ENCODE measurements at regions not wholly inside any gene's neighbourhood (a gene's known extent, or its start where the extent isn't known, plus 50 kb on each side); places are given as distances from the start of the nearest gene placed in this dataset.
"Not testable (repeated sequence)": the region's sequence is repeated elsewhere in the genome, so short reads cannot be mapped to it uniquely, and the experiment has no call there.

DNA sequence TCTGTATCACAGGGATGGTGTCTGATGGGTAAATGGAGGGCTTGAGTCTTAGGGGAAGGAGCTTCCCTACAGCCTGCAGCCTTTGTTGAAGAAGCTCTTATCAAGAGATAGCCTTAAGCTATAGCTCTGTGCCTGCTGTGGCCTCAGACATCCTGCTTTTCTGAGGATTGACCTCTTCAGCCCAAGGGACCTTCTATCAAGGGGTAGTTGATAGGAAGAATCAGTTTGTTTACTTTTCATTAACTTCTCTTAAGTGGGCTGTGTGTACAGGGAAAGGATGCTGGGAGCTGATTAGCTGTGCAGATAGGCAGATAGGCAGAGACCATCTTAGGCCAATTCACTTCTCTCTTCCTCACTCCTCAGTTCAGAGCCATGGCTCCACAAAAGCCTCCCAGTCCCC, 151.8 kb upstream of the CADM1 start:
- no peak for DNase-seq

DNA sequence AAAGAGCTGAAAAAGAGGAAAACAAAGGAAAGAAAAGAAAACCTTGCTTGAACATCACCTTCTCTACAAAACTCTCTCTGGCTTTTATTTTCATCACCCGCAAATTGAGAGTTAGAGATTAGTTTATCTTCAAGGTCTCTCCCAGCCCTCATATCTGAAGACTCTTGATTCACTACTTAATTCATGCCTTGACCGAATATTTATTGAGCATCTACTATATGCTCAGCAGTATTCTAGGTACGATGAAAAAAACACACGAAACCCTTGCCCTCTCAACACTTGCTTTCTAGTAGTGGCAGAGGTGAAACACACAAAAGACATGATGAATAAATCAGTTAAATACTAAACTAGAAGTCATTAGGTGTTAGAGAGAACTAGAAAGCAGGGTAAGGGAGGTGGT, 150.6 kb upstream of the CADM1 start:
- no peak for DNase-seq

DNA sequence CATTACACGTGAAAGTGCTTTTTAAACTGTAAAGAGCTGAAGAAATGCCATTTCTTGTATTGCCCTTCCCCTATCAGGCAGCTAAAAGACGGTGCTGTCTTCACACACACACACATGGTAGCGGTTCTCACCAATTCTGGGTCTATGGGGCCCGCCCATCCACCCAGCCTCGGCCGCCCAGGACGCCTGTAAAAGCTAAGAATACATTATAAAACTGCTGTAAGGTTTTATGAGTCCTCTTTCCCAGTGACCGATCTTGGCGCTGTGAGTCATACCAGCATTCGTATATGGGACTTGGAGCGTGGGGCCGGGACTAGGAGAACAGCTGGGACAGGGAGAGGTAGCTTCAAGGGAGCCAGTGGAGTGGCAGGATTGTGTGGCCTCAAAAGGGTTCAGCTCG, 149.7 kb upstream of the CADM1 start:
- no peak for DNase-seq

DNA sequence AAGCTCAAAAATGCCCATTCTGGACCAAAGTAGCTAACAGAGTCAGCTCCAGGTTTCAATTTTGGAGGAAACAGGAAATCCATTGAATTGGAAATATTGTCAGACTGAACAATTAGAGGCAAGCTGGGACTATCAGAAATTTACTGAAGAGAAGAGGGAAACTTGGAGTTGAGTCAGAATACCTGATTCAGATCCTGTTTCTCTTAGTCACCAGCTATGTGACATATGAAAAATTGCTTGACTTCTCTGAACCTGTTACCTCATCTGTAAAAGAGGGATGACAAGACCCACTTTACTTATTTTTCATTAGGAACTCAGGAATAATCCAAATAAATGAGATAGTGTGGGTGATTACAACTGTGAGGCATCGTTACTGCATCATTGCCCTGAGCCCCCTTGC, 148.9 kb upstream of the CADM1 start:
- no peak for DNase-seq

GRCh38 chr11:115652496-115652895, 148.3 kb upstream of the CADM1 start:
- DNase-seq = no peak

GRCh38 chr11:115652094-115652493, 147.9 kb upstream of the CADM1 start:
- DNase-seq = no peak

DNA sequence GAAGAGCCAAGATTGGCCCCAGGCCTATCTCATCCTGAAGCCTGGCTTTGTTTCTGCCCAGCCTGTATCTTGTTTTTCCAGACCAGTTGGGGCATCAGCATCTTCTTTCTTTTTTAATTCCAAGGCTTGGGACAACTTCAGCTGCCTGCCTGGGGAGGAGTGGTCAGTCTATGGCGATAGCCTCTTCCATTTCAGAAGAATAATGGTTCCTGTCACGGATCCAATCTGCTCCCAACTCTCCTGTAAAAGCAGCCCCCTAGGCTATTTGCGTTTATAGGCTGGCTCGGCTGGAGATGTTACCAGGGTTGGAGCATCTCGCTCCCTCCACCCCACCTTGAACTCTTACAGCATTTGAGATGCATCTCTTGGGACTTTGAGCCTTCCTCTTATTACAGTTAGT, 145.2 kb upstream of the CADM1 start:
- no peak for DNase-seq

DNA sequence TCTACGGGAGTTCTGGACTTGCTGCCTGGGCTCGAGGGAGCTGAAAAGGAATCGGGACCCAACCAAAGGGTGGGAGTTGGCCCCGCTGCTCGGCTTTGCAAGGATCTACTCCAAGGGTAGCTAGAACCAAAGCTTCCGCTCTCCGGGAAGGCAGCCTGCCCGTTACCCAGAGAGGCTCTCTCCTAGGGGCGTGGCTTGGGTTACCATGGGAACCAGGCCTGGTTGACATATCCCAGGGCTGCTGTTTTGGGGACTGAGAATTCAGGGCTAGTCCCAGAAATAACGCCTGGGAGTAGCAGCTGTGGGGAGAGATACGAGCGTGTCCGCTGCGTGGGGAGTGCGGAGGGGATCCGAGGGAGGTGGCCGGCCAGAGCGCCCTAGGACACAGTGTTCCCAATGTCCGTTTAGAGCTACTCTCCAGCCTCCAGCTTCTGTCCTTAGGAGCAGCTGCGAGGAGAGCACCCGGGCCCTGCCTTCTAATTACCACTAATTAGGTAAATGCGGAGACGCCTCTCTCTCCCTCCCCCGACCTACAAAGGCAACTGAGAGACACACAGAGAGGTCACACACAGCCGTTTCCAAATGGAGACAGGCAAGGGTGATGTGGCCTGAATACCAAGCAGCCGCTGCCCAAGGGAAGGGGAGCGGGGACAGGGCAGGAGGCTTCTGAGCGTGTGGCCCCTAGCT, 141.6 kb upstream of the CADM1 start:
- DNase-seq = peak in 45 of 56 donors; percentile 19 to 84 (median 59)

- no peak for DNase-seq
Measured at GRCh38 chr11:115644856-115645255, 140.6 kb upstream of the CADM1 start.

DNA sequence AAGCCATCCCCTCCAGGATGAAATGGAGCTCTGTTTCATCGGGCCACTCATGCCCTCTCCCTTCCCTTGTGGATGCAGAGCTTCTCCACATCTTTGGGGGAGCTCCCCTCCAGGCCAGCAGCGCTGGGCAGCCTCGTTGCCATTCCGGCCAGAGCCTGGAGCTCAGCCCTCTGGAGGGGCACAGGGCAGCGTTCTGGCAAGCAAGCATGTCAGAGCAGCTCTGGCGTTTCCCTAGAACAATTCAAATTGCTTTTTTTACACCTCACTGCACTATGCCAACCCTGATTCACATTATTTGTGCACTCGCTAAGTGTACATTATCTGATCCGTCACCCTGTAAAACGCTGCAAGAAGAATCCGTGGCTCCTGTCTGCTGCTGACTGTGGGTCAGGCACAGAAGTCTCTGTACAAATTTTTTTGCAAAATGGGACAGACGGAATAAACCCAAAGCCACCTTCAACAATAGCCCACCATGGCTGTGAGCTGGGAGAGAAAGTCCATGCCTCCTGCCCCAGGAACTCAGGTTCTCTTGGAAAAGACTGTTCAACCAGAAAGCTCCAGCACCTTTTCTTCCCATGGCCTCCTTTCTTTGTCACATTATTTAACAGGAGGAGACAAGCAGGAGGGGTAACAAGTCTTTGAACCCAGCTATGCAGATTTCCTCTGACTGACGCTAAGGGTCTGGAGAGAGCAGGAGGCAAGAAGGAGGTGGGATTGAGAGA, 139.5 kb upstream of the CADM1 start:
- DNase-seq = peak in 4 of 56 donors; percentile 8 to 31 (median 15)

DNA sequence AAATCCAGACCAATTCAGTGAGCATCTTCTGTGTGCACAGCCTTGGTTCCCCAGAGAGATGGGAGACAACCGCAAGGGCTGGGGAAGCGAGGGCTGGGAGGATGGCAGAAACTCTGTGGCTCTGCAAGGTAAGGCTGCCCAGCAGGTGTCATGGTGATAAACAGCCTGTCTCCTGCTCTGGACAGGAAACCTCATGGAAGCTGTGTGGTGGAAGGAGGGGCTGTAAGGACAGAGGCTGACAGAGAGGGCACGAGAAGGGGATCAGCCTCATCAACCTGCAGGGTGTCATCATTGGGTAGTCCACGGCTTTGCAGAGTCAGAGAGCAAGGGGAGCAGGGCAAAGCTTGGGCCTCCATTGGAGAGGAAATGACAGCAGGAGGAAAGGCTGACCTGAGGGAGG, 138.4 kb upstream of the CADM1 start:
- DNase-seq = no peak

GRCh38 chr11:115637599-115638241, 133.5 kb upstream of the CADM1 start:
- peak in 1 of 56 donors; percentile 8 for DNase-seq

GRCh38 chr11:115636753-115637527, 132.7 kb upstream of the CADM1 start:
- DNase-seq = no peak

DNA sequence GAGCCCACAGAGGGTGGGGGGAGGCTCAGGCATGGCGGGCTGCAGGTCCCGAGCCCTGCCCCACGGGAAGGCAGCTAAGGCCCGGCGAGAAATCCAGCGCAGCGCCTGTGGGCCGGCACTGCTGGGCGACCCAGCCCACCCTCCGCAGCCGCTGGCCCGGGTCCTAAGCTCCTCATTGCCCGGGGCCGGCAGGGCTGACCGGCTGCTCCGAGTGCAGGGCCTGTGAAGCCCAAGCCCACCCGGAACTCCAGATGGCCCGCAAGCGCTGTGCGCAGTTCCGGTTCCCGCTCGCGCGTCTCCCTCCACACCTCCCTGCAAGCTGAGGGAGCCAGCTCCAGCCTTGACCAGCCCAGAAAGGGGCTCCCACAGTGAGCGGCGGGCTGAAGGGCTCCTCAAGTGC, 129.8 kb upstream of the CADM1 start:
- DNase-seq = not testable (repeated sequence)

DNA sequence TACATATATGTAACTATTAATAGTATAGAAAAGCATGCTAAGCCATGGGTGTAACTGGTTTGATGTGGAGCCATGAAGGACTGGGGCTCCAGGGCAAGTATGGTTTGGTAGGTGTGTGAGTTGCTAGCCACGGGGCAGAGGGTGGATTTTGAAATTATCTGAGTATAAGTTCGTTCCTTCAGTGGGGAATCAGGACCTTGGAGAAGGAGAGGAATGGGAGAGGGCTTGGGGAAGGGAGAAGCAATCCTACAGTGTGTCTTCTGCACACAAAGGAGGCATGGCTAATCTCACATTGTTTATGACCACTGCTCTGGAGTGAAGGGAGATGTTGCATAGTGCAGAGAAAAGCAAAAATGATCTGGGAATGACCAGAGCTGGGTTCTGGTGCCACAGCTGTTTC, 127.8 kb upstream of the CADM1 start:
- DNase-seq = no peak

DNA sequence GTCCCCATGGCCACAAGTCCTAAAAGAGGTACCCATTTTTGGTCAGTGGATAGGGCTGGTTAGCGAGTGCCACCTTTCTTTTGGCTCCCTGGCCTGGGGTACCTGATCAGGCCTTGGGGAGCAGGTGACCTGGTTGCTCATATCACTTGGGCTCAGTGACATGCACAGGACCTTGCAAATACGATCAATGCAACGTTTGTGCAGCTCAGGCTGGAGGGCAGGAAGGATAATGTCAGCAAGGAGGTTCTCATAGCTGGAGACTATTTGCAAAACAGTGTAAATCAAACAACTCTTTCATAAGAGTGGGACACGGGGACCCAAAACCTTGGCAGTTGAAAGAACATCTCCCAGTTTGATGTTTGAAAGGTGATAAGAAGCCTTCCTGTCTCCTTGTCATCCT, 127.4 kb upstream of the CADM1 start:
- DNase-seq = no peak

- no peak for DNase-seq
Measured at GRCh38 chr11:115630214-115630613, 126.0 kb upstream of the CADM1 start.

GRCh38 chr11:115629456-115630015, 125.3 kb upstream of the CADM1 start:
- no peak for DNase-seq

DNA sequence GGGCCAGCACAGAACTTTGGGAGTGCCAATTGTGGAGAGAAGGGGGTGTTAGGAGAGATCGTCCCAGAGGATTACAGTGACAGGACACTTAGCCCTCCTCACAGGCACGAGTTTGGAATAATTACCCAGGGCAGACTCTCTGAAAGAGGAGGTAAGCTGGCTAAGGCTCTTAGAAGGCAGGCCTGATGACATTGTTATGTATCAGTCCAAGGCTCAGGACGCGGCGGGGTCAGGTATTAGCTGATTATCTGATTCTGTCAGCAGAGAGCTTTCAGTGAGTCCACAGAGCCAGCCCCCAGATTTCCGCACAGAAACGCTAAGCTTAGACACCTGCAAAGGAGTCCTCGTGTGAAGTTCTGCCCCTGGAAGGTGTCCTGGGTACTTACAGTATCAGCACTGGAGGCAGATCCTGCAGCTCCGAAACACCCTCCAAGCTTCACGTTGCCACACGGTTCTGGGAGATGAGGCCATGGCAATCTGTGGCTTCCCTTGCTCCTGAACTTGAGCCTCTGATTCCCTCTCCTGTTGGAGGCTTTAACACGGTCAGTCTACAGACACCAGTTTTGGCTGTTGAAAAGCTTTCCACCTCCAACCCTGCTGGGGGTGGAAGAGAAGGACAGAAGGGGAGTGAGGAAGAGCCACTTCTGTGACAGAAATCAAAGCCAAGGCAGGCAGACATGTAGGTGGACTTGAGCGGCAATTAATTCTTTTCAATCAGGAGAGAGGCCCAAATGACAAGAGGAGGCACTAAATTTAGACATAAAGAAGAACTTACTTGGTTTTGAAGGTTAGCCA, 123.6 kb upstream of the CADM1 start:
- no peak for DNase-seq

DNA sequence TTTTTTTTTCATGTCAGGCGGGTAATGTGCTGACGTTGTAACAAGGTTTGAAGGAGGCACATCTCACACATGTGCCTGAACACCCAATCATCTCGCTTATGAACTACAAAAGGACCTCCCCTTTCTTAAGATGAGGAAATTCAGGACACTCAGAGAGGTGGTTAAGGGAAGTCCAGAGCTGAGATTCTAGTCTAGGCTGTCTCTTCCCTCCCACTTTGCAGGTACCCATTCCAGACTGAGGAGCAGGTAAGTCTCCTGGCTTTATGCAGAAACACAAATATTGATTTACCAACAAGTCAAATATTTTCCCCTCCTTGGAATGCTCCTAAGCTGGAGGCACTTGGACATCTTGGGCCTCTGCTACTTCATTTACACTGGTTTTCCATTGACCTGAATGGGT, 122.9 kb upstream of the CADM1 start:
- no peak for DNase-seq

DNA sequence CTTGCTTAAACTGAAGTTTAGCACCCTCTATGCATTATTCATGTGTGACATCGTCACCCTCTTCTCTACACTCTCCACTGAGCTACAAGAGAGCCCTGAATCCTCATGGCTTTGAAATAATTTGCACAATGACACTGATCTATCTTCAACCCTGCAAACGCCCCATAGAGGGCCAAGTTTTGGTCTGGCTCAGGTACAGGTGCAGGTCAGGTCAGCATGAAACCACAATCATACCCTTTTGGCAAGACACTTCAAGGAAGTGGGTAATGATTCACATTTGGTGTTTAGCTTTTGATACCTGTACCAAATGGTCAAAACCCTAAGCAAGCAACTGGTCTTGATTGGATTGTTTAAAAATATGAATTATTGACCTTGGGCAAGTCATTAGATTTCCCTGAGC, 122.2 kb upstream of the CADM1 start:
- no peak for DNase-seq
